Panc1 (cell line): ENCODE measurements at regions not wholly inside any gene's neighbourhood (a gene's known extent, or its start where the extent isn't known, plus 50 kb on each side); places are given as distances from the start of the nearest gene placed in this dataset.

Experiments
- POLR2AphosphoS5 ChIP-seq: IDR thresholded peaks from 2 replicates; pipeline ENCODE4 v1.6.1; 2012; ENCODE audit warnings: mild to moderate bottlenecking, low read depth, low read length, moderate library complexity
- SIN3A ChIP-seq: IDR thresholded peaks from 2 replicates; pipeline ENCODE4 v1.6.1; 2012; ENCODE audit warnings: low read depth, mild to moderate bottlenecking, low read length, moderate library complexity, borderline replicate concordance; ENCODE audit not compliant: insufficient read depth
- TCF7L2 ChIP-seq: IDR thresholded peaks from 2 replicates; pipeline ENCODE4 v1.6.1; 2011; ENCODE audit warnings: mild to moderate bottlenecking, low read depth, low read length, inconsistent platforms
- TF ChIP-seq, protein P1 (sequence below): fragments of 450-650 bp; IDR thresholded peaks from 2 replicates; pipeline ENCODE4 v1.5.1; 2017; ENCODE audit warnings: mild to moderate bottlenecking
- TF ChIP-seq, protein P2 (sequence below), 2 experiments: IDR thresholded peaks; 2 replicates each; pipeline ENCODE4 v1.6.1; 2011 to 2012; ENCODE audit warnings: low read depth in 2 of 2, control low read depth in 1 of 2, low read length in 1 of 2, mild to moderate bottlenecking in 1 of 2, moderate library complexity in 1 of 2; ENCODE audit not compliant: insufficient read depth in 1 of 2

- TF ChIP-seq, protein P1, sequence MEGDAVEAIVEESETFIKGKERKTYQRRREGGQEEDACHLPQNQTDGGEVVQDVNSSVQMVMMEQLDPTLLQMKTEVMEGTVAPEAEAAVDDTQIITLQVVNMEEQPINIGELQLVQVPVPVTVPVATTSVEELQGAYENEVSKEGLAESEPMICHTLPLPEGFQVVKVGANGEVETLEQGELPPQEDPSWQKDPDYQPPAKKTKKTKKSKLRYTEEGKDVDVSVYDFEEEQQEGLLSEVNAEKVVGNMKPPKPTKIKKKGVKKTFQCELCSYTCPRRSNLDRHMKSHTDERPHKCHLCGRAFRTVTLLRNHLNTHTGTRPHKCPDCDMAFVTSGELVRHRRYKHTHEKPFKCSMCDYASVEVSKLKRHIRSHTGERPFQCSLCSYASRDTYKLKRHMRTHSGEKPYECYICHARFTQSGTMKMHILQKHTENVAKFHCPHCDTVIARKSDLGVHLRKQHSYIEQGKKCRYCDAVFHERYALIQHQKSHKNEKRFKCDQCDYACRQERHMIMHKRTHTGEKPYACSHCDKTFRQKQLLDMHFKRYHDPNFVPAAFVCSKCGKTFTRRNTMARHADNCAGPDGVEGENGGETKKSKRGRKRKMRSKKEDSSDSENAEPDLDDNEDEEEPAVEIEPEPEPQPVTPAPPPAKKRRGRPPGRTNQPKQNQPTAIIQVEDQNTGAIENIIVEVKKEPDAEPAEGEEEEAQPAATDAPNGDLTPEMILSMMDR, result no peak
- TF ChIP-seq, protein P2, sequence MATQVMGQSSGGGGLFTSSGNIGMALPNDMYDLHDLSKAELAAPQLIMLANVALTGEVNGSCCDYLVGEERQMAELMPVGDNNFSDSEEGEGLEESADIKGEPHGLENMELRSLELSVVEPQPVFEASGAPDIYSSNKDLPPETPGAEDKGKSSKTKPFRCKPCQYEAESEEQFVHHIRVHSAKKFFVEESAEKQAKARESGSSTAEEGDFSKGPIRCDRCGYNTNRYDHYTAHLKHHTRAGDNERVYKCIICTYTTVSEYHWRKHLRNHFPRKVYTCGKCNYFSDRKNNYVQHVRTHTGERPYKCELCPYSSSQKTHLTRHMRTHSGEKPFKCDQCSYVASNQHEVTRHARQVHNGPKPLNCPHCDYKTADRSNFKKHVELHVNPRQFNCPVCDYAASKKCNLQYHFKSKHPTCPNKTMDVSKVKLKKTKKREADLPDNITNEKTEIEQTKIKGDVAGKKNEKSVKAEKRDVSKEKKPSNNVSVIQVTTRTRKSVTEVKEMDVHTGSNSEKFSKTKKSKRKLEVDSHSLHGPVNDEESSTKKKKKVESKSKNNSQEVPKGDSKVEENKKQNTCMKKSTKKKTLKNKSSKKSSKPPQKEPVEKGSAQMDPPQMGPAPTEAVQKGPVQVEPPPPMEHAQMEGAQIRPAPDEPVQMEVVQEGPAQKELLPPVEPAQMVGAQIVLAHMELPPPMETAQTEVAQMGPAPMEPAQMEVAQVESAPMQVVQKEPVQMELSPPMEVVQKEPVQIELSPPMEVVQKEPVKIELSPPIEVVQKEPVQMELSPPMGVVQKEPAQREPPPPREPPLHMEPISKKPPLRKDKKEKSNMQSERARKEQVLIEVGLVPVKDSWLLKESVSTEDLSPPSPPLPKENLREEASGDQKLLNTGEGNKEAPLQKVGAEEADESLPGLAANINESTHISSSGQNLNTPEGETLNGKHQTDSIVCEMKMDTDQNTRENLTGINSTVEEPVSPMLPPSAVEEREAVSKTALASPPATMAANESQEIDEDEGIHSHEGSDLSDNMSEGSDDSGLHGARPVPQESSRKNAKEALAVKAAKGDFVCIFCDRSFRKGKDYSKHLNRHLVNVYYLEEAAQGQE (IDR thresholded peaks at IDR 0.05; ENCODE audit: insufficient read depth in 1 of 2, low read depth in 2 of 2, low read length in 1 of 2), result no peak
- TF ChIP-seq TCF7L2 (no peak), POLR2AphosphoS5 (no peak), SIN3A (no peak)
Measured at GRCh38 chr9:19690128-19690527, 98.7 kb downstream of the SLC24A2 start.
